A673 (cell line): ENCODE measurements at regions not wholly inside any gene's neighbourhood (a gene's known extent, or its start where the extent isn't known, plus 50 kb on each side); places are given as distances from the start of the nearest gene placed in this dataset.

Experiments used
- CTCF ChIP-seq: fragments of 300-800, 200-600 bp; sonication (generic); conservative IDR thresholded peaks from 2 replicates; pipeline ENCODE4 v1.5.1; 2017; ENCODE audit warnings: low read depth, mild to moderate bottlenecking, antibody characterized with exemption, low read length, moderate library complexity, mixed read lengths
- EZH2 ChIP-seq: fragments of 200-600 bp; sonication (generic); IDR thresholded peaks from 2 replicates; pipeline ENCODE4 v1.6.1; 2017; ENCODE audit warnings: borderline replicate concordance, low read depth, mild to moderate bottlenecking, mixed read lengths, antibody characterized with exemption, low read length; ENCODE audit not compliant: poor library complexity, severe bottlenecking

- no peak for TF ChIP-seq EZH2
- TF ChIP-seq CTCF = no peak
Observed at GRCh38 chr12:24057920-24058476, 108.5 kb upstream of the SOX5 start.
